Choroid plexus epithelial cell (primary cell): ENCODE measurements at regions not wholly inside any gene's neighbourhood (a gene's known extent, or its start where the extent isn't known, plus 50 kb on each side); places are given as distances from the start of the nearest gene placed in this dataset.

ENCODE experiments used
- DNase-seq: peaks from one replicate; pipeline ENCODE4 v3.0.0-alpha.2; 2010; ENCODE audit warnings: low read depth
- H3K4me3 ChIP-seq: 2 replicates; pipeline ENCODE4 v1.5.1; 2011; ENCODE audit warnings: low read depth, mild to moderate bottlenecking, control low read depth, low read length, moderate library complexity
- CTCF ChIP-seq: conservative IDR thresholded peaks from 2 replicates; pipeline ENCODE4 v1.5.1; 2011; ENCODE audit warnings: low read depth, mild to moderate bottlenecking, control low read depth, inconsistent platforms, low read length, moderate library complexity

GRCh38 chr21:25385911-25386474 is 221.3 kb downstream of the MRPL39 start:
- no peak overlapping the region for H3K4me3 ChIP-seq
- DNase-seq: peak; percentile 86
- TF ChIP-seq CTCF: peak; percentile 72

GRCh38 chr21:25385341-25385740 is 221.9 kb downstream of the MRPL39 start:
- no peak for TF ChIP-seq CTCF
- no peak overlapping the region for H3K4me3 ChIP-seq
- no peak for DNase-seq

GRCh38 chr21:25384782-25385181 is 222.5 kb downstream of the MRPL39 start:
- TF ChIP-seq CTCF: no peak

DNA sequence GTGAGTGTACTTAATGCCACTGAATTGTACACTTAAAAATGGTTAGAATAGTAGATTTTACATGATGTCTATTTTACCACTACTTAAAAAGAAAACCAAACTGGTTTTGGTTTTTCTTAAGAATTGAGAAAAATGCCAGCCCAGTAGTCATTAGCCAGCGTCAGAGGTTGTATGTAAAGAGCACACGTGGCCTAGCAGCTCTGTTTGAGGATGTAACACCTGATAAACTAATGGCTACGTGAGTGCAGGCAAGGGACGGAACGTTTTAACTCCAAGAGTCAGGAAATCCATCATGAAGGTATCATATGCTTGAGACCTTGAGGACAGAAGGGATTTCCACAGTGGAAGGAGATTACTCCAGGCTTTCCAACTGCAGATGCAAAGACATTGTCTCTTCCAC is 223.7 kb downstream of the MRPL39 start:
- DNase-seq: no peak
- H3K4me3 ChIP-seq: no peak overlapping the region
- TF ChIP-seq CTCF: no peak

More at GRCh38 chr21:25384782-25385181, 222.5 kb downstream of the MRPL39 start:
- no peak for DNase-seq
- no peak overlapping the region for H3K4me3 ChIP-seq

DNA sequence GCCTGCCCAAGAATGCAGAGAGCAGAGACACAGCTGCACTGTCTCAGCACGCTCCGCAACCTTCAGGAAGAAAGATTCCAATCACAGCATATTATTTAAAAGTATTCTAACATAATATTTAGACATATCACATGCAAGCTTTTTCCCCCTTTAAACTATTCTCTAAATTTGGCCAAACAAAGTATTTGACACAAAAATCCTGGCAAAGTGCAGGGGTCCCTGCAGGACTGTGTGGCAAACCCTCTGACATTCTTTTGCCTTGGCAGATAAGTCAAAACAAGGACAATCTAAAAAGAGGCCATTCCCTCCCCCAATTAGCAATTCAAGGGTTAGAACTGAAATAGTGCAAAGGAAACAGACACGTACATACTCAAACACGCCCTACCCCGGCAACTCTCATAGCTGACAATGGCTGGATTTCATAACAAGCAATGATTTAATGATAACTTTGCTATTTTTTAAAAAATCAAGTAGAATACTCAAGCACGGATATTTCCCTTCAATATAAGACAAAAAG is 225.3 kb downstream of the MRPL39 start:
- H3K4me3 ChIP-seq: no peak overlapping the region
- DNase-seq: no peak
- no peak for TF ChIP-seq CTCF

GRCh38 chr21:25375675-25376074 is 231.6 kb downstream of the MRPL39 start:
- no peak for TF ChIP-seq CTCF
- peak; percentile 67 for DNase-seq
- H3K4me3 ChIP-seq: no peak overlapping the region
